Endothelial cell of hepatic sinusoid (primary cell): ENCODE measurements at regions not wholly inside any gene's neighbourhood (a gene's known extent, or its start where the extent isn't known, plus 50 kb on each side); places are given as distances from the start of the nearest gene placed in this dataset.

Experiments
- in situ Hi-C: cut with HindIII; loops from 2 replicates; pipeline ENCODE4 v1.10.0; 2017; ENCODE audit warnings: low sequenced_read_pairs

GRCh38 chr11:70604221-70604620 is 205.9 kb downstream of the CTTN start:
- in situ Hi-C loops: no loop called here

GRCh38 chr11:70604630-70605467 is 206.5 kb downstream of the CTTN start:
- in situ Hi-C loops: no loop called here

GRCh38 chr11:70605468-70605815 is 207.1 kb downstream of the CTTN start:
- in situ Hi-C loops: no loop called here

GRCh38 chr11:70605846-70606245 is 207.5 kb downstream of the CTTN start:
- in situ Hi-C loops: no loop called here

- in situ Hi-C loops: no loop called here
Measured at GRCh38 chr11:70606248-70606950, 208.1 kb downstream of the CTTN start.

GRCh38 chr11:70606951-70607330 is 208.6 kb downstream of the CTTN start:
- in situ Hi-C loops: no loop called here

- in situ Hi-C loops: no loop called here
Measured at GRCh38 chr11:70607561-70607960, 209.2 kb downstream of the CTTN start.

GRCh38 chr11:70608568-70609470 is 210.5 kb downstream of the CTTN start:
- in situ Hi-C loops: no loop called here

- in situ Hi-C loops: no loop called here
Measured at GRCh38 chr11:70610566-70611565, 212.5 kb downstream of the CTTN start.

- in situ Hi-C loops: no loop called here
Measured at GRCh38 chr11:70611821-70612220, 213.5 kb downstream of the CTTN start.

GRCh38 chr11:70612459-70613141 is 214.3 kb downstream of the CTTN start:
- in situ Hi-C loops: no loop called here

- in situ Hi-C loops: no loop called here
Measured at GRCh38 chr11:70614034-70614681, 215.8 kb downstream of the CTTN start.

- in situ Hi-C loops: no loop called here
Measured at GRCh38 chr11:70615036-70615875, 216.9 kb downstream of the CTTN start.

GRCh38 chr11:70616317-70616716 is 218.0 kb downstream of the CTTN start:
- in situ Hi-C loops: no loop called here

GRCh38 chr11:70616938-70617654 is 218.8 kb downstream of the CTTN start:
- in situ Hi-C loops: no loop called here

GRCh38 chr11:70618431-70619101 is 220.2 kb downstream of the CTTN start:
- in situ Hi-C loops: no loop called here

- in situ Hi-C loops: no loop called here
Measured at GRCh38 chr11:70619591-70619990, 221.3 kb downstream of the CTTN start.
